WTC11 (cell line): ENCODE measurements at regions not wholly inside any gene's neighbourhood (a gene's known extent, or its start where the extent isn't known, plus 50 kb on each side); places are given as distances from the start of the nearest gene placed in this dataset.

Experiments used
- ATAC-seq: fragments of 200-7000 bp; cut with Tn5 transposase; 2 replicates; pipeline ENCODE4 v1.10.0; 2021; ENCODE audit warnings: mild to moderate bottlenecking, moderate library complexity
- CTCF ChIA-PET: fragments of 300-600 bp; sonication (Branson Sonifier 250); formaldehyde crosslinking; loops from one replicate; lab custom pipeline; 2021; ENCODE audit warnings: antibody characterized with exemption; lab: Charles Lee
- POLR2A ChIA-PET: fragments of 350-600 bp; sonication (Branson Sonifier 250); formaldehyde crosslinking; loops from one replicate; lab custom pipeline; 2021; ENCODE audit warnings: antibody characterized with exemption; lab: Charles Lee
- DNase-seq: peaks from one replicate; pipeline ENCODE4 v3.0.0; 2021; ENCODE audit warnings: low spot score
- H3K27ac Mint-ChIP-seq: 2 replicates; pipeline ENCODE4 v1.8.0; 2021; ENCODE audit warnings: mixed read lengths
- H3K27me3 Mint-ChIP-seq: 2 replicates; pipeline ENCODE4 v1.8.0; 2021; ENCODE audit warnings: low read depth, mild to moderate bottlenecking, moderate library complexity, mixed read lengths
- H3K36me3 Mint-ChIP-seq: 2 replicates; pipeline ENCODE4 v1.8.0; 2021; ENCODE audit warnings: mixed read lengths
- H3K4me1 Mint-ChIP-seq: 2 replicates; pipeline ENCODE4 v1.8.0; 2022; ENCODE audit warnings: mixed read lengths
- H3K4me3 Mint-ChIP-seq: 2 replicates; pipeline ENCODE4 v1.8.0; 2021; ENCODE audit warnings: mild to moderate bottlenecking, moderate library complexity, mixed read lengths
- H3K9me3 Mint-ChIP-seq: 2 replicates; pipeline ENCODE4 v1.8.0; 2021; ENCODE audit warnings: mixed read lengths
- AFF4 ChIP-seq: sonication (generic); formaldehyde crosslinking; IDR thresholded peaks from 2 replicates; pipeline ENCODE4 v1.8.1; 2023; ENCODE audit warnings: mild to moderate bottlenecking, missing genetic modification reagents, borderline replicate concordance
- AR ChIP-seq: fragments of 250-450 bp; sonication (Bioruptor Pico); IDR thresholded peaks from 2 replicates; pipeline ENCODE4 v1.9.0; 2021; ENCODE audit warnings: mild to moderate bottlenecking
- ATF1 ChIP-seq: sonication (generic); formaldehyde crosslinking; IDR thresholded peaks from 2 replicates; pipeline ENCODE4 v1.8.1; 2023; ENCODE audit warnings: mild to moderate bottlenecking, moderate library complexity, missing genetic modification reagents
- ATF3 ChIP-seq: sonication (generic); formaldehyde crosslinking; conservative IDR thresholded peaks from 2 replicates; pipeline ENCODE4 v1.8.1; 2022; ENCODE audit warnings: mild to moderate bottlenecking, missing genetic modification reagents
- ERG ChIP-seq: fragments of 250-450 bp; sonication (Bioruptor Pico); IDR thresholded peaks from 2 replicates; pipeline ENCODE4 v1.8.0; 2021; ENCODE audit warnings: mild to moderate bottlenecking
- FOXJ3 ChIP-seq: sonication (generic); formaldehyde crosslinking; IDR thresholded peaks from 2 replicates; pipeline ENCODE4 v1.9.0; 2021; ENCODE audit warnings: missing genetic modification reagents, mild to moderate bottlenecking, borderline replicate concordance
- GABPB1 ChIP-seq: sonication (generic); formaldehyde crosslinking; IDR thresholded peaks from 2 replicates; pipeline ENCODE4 v1.8.1; 2023; ENCODE audit warnings: mild to moderate bottlenecking, missing genetic modification reagents
- IRF2 ChIP-seq: sonication (generic); formaldehyde crosslinking; IDR thresholded peaks from 2 replicates; pipeline ENCODE4 v1.8.0; 2022; ENCODE audit warnings: low read depth, missing genetic modification reagents, borderline replicate concordance
- JAZF1 ChIP-seq: fragments of 250-450 bp; sonication (Bioruptor Pico); IDR thresholded peaks from 2 replicates; pipeline ENCODE4 v1.9.0; 2021; ENCODE audit warnings: moderate library complexity, mild to moderate bottlenecking, inconsistent platforms
- MYBL2 ChIP-seq: sonication (generic); formaldehyde crosslinking; IDR thresholded peaks from 2 replicates; pipeline ENCODE4 v1.8.1; 2023; ENCODE audit warnings: mild to moderate bottlenecking, moderate library complexity, missing genetic modification reagents
- PRRX2 ChIP-seq: fragments of 250-450 bp; sonication (Bioruptor Pico); IDR thresholded peaks from 2 replicates; pipeline ENCODE4 v1.8.0; 2021; ENCODE audit warnings: mild to moderate bottlenecking
- SMAD4 ChIP-seq: sonication (generic); formaldehyde crosslinking; IDR thresholded peaks from 2 replicates; pipeline ENCODE4 v1.8.0; 2022; ENCODE audit warnings: mild to moderate bottlenecking, missing genetic modification reagents
- TEAD1 ChIP-seq: sonication (generic); formaldehyde crosslinking; IDR thresholded peaks from 2 replicates; pipeline ENCODE4 v1.8.0; 2022; ENCODE audit warnings: mild to moderate bottlenecking, missing genetic modification reagents
- TP53 ChIP-seq: sonication (generic); formaldehyde crosslinking; IDR thresholded peaks from 2 replicates; pipeline ENCODE4 v1.8.1; 2023; ENCODE audit warnings: mild to moderate bottlenecking, missing genetic modification reagents
- ZNF263 ChIP-seq: sonication (generic); formaldehyde crosslinking; IDR thresholded peaks from 2 replicates; pipeline ENCODE4 v1.8.1; 2022; ENCODE audit warnings: low read depth, mild to moderate bottlenecking, moderate library complexity, missing genetic modification reagents
- ZNF532 ChIP-seq: fragments of 250-450 bp; sonication (Bioruptor Pico); IDR thresholded peaks from 2 replicates; pipeline ENCODE4 v1.9.0; 2021; ENCODE audit warnings: mild to moderate bottlenecking, borderline replicate concordance
- TF ChIP-seq, protein P1 (sequence below): sonication (generic); formaldehyde crosslinking; IDR thresholded peaks from 2 replicates; pipeline ENCODE4 v1.8.0; 2022; ENCODE audit warnings: mild to moderate bottlenecking, missing genetic modification reagents
- TF ChIP-seq, protein P2 (sequence below): sonication (generic); formaldehyde crosslinking; IDR thresholded peaks from 2 replicates; pipeline ENCODE4 v1.8.0; 2022; ENCODE audit warnings: mild to moderate bottlenecking, missing genetic modification reagents

GRCh38 chr1:116289193-116289592 lies 83.9 kb upstream of the ATP1A1 start:
- POLR2A ChIA-PET, result no interaction called here
- H3K36me3 Mint-ChIP-seq, result no peaks in the 10 kb centered on the region
- no peaks in the 10 kb centered on the region for H3K27me3 Mint-ChIP-seq
- ATAC-seq, result no peak
- no peak overlapping the region for H3K4me3 Mint-ChIP-seq
- H3K4me1 Mint-ChIP-seq, result no peaks in the 10 kb centered on the region
- TF ChIP-seq TEAD1 (CRISPR knock-in tag) (no peak), ERG (no peak), ATF1 (CRISPR knock-in tag) (no peak), AFF4 (no peak), ATF3 (CRISPR knock-in tag) (no peak), GABPB1 (CRISPR knock-in tag) (0 out of 2 replicates have a peak, but pooled peaks have one; percentile 12)
- TF ChIP-seq, protein P1, sequence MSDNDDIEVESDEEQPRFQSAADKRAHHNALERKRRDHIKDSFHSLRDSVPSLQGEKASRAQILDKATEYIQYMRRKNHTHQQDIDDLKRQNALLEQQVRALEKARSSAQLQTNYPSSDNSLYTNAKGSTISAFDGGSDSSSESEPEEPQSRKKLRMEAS (CRISPR knock-in tag), result no peak
- TF ChIP-seq, all 79 proteins: peak for 1
- H3K27ac Mint-ChIP-seq, result no peak overlapping the region
- CTCF ChIA-PET, result no interaction called here
- no peak for DNase-seq
- H3K9me3 Mint-ChIP-seq, result no peaks in the 10 kb centered on the region

DNA sequence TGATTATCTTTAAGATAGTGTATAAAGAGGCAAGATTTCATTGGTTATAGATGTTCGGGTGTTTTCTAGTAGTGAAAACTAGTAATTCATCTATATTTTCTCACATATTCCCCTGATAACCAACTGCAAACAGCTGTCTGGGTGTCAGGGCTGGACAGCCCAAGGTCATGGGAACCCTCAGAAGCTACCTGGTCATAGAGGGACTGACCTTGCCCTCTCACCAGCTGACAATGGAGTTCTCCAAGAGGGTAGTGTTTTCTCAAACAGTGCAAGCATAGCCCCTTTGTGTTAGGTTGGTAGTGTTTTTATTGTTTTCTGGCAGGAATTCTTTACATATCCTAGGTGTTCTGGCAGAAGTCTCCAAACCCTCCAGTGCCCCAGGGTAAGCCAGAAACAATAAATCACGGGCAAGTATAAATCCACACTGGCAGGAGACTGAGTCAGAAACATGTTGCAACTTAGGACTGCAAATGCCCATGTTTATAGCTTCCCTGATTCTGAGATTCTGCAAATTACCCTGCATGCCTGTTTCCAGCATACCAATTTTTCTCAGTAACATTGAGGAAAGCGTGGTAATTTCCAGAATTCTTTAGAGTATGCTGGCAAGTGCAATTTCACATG lies 82.8 kb upstream of the ATP1A1 start:
- DNase-seq (no peak), ATAC-seq (no peak)
- CTCF ChIA-PET, result no interaction called here
- H3K9me3 Mint-ChIP-seq, result no peaks in the 10 kb centered on the region
- no peaks in the 10 kb centered on the region for H3K36me3 Mint-ChIP-seq
- no peak overlapping the region for H3K27ac Mint-ChIP-seq
- H3K4me1 Mint-ChIP-seq, result no peaks in the 10 kb centered on the region
- POLR2A ChIA-PET, result no interaction called here
- H3K4me3 Mint-ChIP-seq, result no peak overlapping the region
- no peaks in the 10 kb centered on the region for H3K27me3 Mint-ChIP-seq
- TF ChIP-seq JAZF1 (CRISPR knock-in tag), result no peak
- no peak for TF ChIP-seq ATF3 (CRISPR knock-in tag)
- TF ChIP-seq MYBL2 (CRISPR knock-in tag), result no peak
- TF ChIP-seq AR (CRISPR knock-in tag), result no peak
- TF ChIP-seq, protein P2, sequence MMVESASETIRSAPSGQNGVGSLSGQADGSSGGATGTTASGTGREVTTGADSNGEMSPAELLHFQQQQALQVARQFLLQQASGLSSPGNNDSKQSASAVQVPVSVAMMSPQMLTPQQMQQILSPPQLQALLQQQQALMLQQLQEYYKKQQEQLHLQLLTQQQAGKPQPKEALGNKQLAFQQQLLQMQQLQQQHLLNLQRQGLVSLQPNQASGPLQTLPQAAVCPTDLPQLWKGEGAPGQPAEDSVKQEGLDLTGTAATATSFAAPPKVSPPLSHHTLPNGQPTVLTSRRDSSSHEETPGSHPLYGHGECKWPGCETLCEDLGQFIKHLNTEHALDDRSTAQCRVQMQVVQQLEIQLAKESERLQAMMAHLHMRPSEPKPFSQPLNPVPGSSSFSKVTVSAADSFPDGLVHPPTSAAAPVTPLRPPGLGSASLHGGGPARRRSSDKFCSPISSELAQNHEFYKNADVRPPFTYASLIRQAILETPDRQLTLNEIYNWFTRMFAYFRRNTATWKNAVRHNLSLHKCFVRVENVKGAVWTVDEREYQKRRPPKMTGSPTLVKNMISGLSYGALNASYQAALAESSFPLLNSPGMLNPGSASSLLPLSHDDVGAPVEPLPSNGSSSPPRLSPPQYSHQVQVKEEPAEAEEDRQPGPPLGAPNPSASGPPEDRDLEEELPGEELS, result no peak
- TF ChIP-seq SMAD4 (CRISPR knock-in tag), result no peak
- no peak for TF ChIP-seq ZNF263 (CRISPR knock-in tag)
- TF ChIP-seq ZNF532 (CRISPR knock-in tag), result no peak
- no peak for TF ChIP-seq TP53 (CRISPR knock-in tag)
- TF ChIP-seq FOXJ3 (CRISPR knock-in tag), result no peak
- no peak for TF ChIP-seq IRF2 (CRISPR knock-in tag)
- TF ChIP-seq PRRX2 (CRISPR knock-in tag), result no peak
